GM18861 (cell line): ENCODE measurements at regions not wholly inside any gene's neighbourhood (a gene's known extent, or its start where the extent isn't known, plus 50 kb on each side); places are given as distances from the start of the nearest gene placed in this dataset.

Source experiments
- ATAC-seq: cut with Tn5 transposase; IDR thresholded peaks from one replicate; pipeline ENCODE4 v1.9.1; 2021; ENCODE audit not compliant: unreplicated experiment

- ATAC-seq = no peak
Observed at GRCh38 chr3:43865887-43866528, 175.3 kb downstream of the ABHD5 start.

GRCh38 chr3:43866529-43867353 is 176.0 kb downstream of the ABHD5 start:
- no peak for ATAC-seq

GRCh38 chr3:43867436-43868072 is 176.8 kb downstream of the ABHD5 start:
- no peak for ATAC-seq

- ATAC-seq = no peak
Observed at GRCh38 chr3:43869491-43869890, 178.8 kb downstream of the ABHD5 start.

- ATAC-seq = no peak
Observed at GRCh38 chr3:43870120-43870519, 179.4 kb downstream of the ABHD5 start.

GRCh38 chr3:43870844-43871626 is 180.3 kb downstream of the ABHD5 start:
- ATAC-seq = no peak

- ATAC-seq = no peak
Observed at GRCh38 chr3:43871627-43872245, 181.0 kb downstream of the ABHD5 start.

GRCh38 chr3:43872301-43872700 is 181.6 kb downstream of the ABHD5 start:
- ATAC-seq = no peak

GRCh38 chr3:43872901-43873300 is 182.2 kb downstream of the ABHD5 start:
- no peak for ATAC-seq

GRCh38 chr3:43873723-43874122 is 183.0 kb downstream of the ABHD5 start:
- ATAC-seq = no peak

GRCh38 chr3:43874290-43874689 is 183.6 kb downstream of the ABHD5 start:
- ATAC-seq = no peak

GRCh38 chr3:43874731-43875130 is 184.0 kb downstream of the ABHD5 start:
- no peak for ATAC-seq

- no peak for ATAC-seq
Observed at GRCh38 chr3:43876648-43877047, 185.9 kb downstream of the ABHD5 start.

- no peak for ATAC-seq
Observed at GRCh38 chr3:43879166-43879565, 188.4 kb downstream of the ABHD5 start.

GRCh38 chr3:43882976-43883680 is 192.4 kb downstream of the ABHD5 start:
- ATAC-seq = no peak

- no peak for ATAC-seq
Observed at GRCh38 chr3:43883729-43884396, 193.1 kb downstream of the ABHD5 start.

GRCh38 chr3:43884581-43884980 is 193.8 kb downstream of the ABHD5 start:
- ATAC-seq = no peak

GRCh38 chr3:43885908-43886618 is 195.3 kb downstream of the ABHD5 start:
- ATAC-seq = no peak

- ATAC-seq = peak; percentile 23
Observed at GRCh38 chr3:43892061-43892460, 201.3 kb downstream of the ABHD5 start.
